ENCODE measurements at regions not wholly inside any gene's neighbourhood (a gene's known extent, or its start where the extent isn't known, plus 50 kb on each side); places are given as distances from the start of the nearest gene placed in this dataset.

- TF ChIP-seq, protein P1, sequence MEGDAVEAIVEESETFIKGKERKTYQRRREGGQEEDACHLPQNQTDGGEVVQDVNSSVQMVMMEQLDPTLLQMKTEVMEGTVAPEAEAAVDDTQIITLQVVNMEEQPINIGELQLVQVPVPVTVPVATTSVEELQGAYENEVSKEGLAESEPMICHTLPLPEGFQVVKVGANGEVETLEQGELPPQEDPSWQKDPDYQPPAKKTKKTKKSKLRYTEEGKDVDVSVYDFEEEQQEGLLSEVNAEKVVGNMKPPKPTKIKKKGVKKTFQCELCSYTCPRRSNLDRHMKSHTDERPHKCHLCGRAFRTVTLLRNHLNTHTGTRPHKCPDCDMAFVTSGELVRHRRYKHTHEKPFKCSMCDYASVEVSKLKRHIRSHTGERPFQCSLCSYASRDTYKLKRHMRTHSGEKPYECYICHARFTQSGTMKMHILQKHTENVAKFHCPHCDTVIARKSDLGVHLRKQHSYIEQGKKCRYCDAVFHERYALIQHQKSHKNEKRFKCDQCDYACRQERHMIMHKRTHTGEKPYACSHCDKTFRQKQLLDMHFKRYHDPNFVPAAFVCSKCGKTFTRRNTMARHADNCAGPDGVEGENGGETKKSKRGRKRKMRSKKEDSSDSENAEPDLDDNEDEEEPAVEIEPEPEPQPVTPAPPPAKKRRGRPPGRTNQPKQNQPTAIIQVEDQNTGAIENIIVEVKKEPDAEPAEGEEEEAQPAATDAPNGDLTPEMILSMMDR (conservative IDR thresholded peaks at IDR 0.05; ENCODE audit: low read depth, low read length) = no peak
- no peak for TF ChIP-seq EZH2 (IDR thresholded peaks at IDR 0.05; ENCODE audit: borderline replicate concordance, low read depth, low read length, poor library complexity, severe bottlenecking)
- no peaks in the 10 kb centered on the region for H3K9me3 ChIP-seq (ENCODE audit: low read depth, low read length, poor library complexity, severe bottlenecking)
- H3K27me3 ChIP-seq (replicated peaks; ENCODE audit: insufficient read depth, low read depth, low read length, poor library complexity) = peaks cover 6% of the 10 kb centered on the region
- H3K4me1 ChIP-seq (ENCODE audit: insufficient read depth, low read length, poor library complexity, severe bottlenecking) = peaks cover 19% of the 10 kb centered on the region
- intact Hi-C loops (cut with micrococcal nuclease; ENCODE audit: unreplicated experiment) = no loop called here
- ChIA-PET CTCF (no interaction called here), POLR2A (ENCODE audit: low non-redundant PET) (no interaction called here)
- BruUV-seq (replicated peaks) = no TSS peak
- no peak overlapping the region for H3K4me3 ChIP-seq (ENCODE audit: low read depth, low read length, poor library complexity, severe bottlenecking)
- H3K27ac ChIP-seq (ENCODE audit: low read depth, low read length, poor library complexity, severe bottlenecking) = no peak overlapping the region
- peak; percentile 6 for DNase-seq (ENCODE audit: low spot score)
- no peaks in the 10 kb centered on the region for H3K36me3 ChIP-seq (ENCODE audit: insufficient read depth, low read length, poor library complexity, severe bottlenecking)
Measured at GRCh38 chr12:81811061-81811777, 52.1 kb upstream of the PPFIA2 start.

GRCh38 chr12:81809829-81810595 is 50.9 kb upstream of the PPFIA2 start:
- CTCF ChIA-PET = no interaction called here

DNA sequence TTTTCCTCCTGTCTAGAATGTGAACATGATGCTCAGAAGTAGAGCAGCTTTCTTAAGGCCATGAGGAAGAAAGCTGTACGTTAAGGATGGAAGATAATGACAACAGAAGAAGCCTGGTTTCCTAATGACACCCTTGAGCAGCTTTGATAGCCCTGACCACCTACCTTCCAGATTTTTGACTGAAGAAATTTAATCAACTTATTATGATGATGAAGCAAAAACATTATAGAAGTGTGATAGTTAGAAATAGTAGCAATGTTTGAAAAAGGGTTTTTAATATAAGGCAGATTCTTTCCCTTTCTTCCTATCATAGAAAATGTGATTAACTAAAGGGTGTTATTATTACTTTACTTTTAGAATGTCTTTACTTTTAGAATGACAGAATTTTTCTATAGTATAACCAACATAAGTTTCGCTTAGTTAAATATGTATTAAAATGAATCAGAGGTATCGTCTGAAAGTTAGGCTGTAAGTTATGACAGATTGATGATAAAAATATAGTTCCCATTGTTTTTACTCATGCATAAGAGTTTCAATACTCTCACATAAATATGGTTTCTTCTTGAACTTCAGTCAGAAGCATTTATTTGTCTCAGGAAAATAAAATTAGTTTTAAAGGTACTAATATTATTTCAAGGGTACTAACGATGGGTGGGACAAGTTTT is 50.1 kb upstream of the PPFIA2 start:
- H3K4me1 ChIP-seq (ENCODE audit: insufficient read depth, low read length, poor library complexity, severe bottlenecking) = peaks cover 19% of the 10 kb centered on the region
- no peak for TF ChIP-seq EZH2 (IDR thresholded peaks at IDR 0.05; ENCODE audit: borderline replicate concordance, low read depth, low read length, poor library complexity, severe bottlenecking)
- TF ChIP-seq, protein P1 (conservative IDR thresholded peaks at IDR 0.05; ENCODE audit: low read depth, low read length) = no peak
- CTCF ChIA-PET = no interaction called here
- no peak for DNase-seq (ENCODE audit: low spot score)
- no peak overlapping the region for H3K27ac ChIP-seq (ENCODE audit: low read depth, low read length, poor library complexity, severe bottlenecking)
- H3K27me3 ChIP-seq (replicated peaks; ENCODE audit: insufficient read depth, low read depth, low read length, poor library complexity) = no peaks in the 10 kb centered on the region
- POLR2A ChIA-PET (ENCODE audit: low non-redundant PET) = no interaction called here
- H3K36me3 ChIP-seq (ENCODE audit: insufficient read depth, low read length, poor library complexity, severe bottlenecking) = no peaks in the 10 kb centered on the region
- no peak overlapping the region for H3K4me3 ChIP-seq (ENCODE audit: low read depth, low read length, poor library complexity, severe bottlenecking)
- H3K9me3 ChIP-seq (ENCODE audit: low read depth, low read length, poor library complexity, severe bottlenecking) = no peaks in the 10 kb centered on the region
- no TSS peak for BruUV-seq (replicated peaks)
- intact Hi-C loops (cut with micrococcal nuclease; ENCODE audit: unreplicated experiment) = no loop called here

More at GRCh38 chr12:81809829-81810595, 50.9 kb upstream of the PPFIA2 start:
- intact Hi-C loops (cut with micrococcal nuclease; ENCODE audit: unreplicated experiment) = no loop called here
- Histone ChIP-seq H3K36me3 (ENCODE audit: insufficient read depth, low read length, poor library complexity, severe bottlenecking) (no peaks in the 10 kb centered on the region), H3K9me3 (ENCODE audit: low read depth, low read length, poor library complexity, severe bottlenecking) (no peaks in the 10 kb centered on the region), H3K4me3 (ENCODE audit: low read depth, low read length, poor library complexity, severe bottlenecking) (no peak overlapping the region), H3K27ac (ENCODE audit: low read depth, low read length, poor library complexity, severe bottlenecking) (no peak overlapping the region), H3K4me1 (ENCODE audit: insufficient read depth, low read length, poor library complexity, severe bottlenecking) (peaks cover 19% of the 10 kb centered on the region), H3K27me3 (replicated peaks; ENCODE audit: insufficient read depth, low read depth, low read length, poor library complexity) (peaks cover 6% of the 10 kb centered on the region)
- POLR2A ChIA-PET (ENCODE audit: low non-redundant PET) = interaction anchor here (0.5 to 0.6 kb wide), 3 partner anchors 49 to 358 kb away, joined by 3 to 4 read pairs (median 3); no protein-coding TSS in a partner anchor
- peak; percentile 77 for DNase-seq (ENCODE audit: low spot score)
- BruUV-seq (replicated peaks) = no TSS peak
- TF ChIP-seq, protein P1 (conservative IDR thresholded peaks at IDR 0.05; ENCODE audit: low read depth, low read length) = no peak
- TF ChIP-seq EZH2 (IDR thresholded peaks at IDR 0.05; ENCODE audit: borderline replicate concordance, low read depth, low read length, poor library complexity, severe bottlenecking) = no peak

Data from A673 (cell line).